H1 (cell line): ENCODE measurements at regions not wholly inside any gene's neighbourhood (a gene's known extent, or its start where the extent isn't known, plus 50 kb on each side); places are given as distances from the start of the nearest gene placed in this dataset.

ENCODE experiments used
- CTCF ChIA-PET: fragments of 300-600 bp; sonication (Branson Sonifier 250); formaldehyde crosslinking; loops from one replicate; lab custom pipeline; 2021; ENCODE audit not compliant: partially characterized antibody; lab: Charles Lee
- POLR2A ChIA-PET: fragments of 300-600 bp; sonication (Branson Sonifier 250); formaldehyde crosslinking; loops from one replicate; lab custom pipeline; 2021; ENCODE audit warnings: inconsistent platforms; ENCODE audit not compliant: partially characterized antibody; lab: Charles Lee
- DNase-seq, 2 experiments: peaks; one replicate each; pipeline versions ENCODE4 v3.0.0 to v3.0.0-alpha.2; 2010 to 2022; ENCODE audit warnings: low spot score in 2 of 2, low read depth in 1 of 2, mixed read lengths in 1 of 2
- FAIRE-seq: peaks from 2 replicates; lab custom pipeline; 2011; peaks lifted over from hg19 to GRCh38; lab: Jason Lieb, UNC
- H2AFZ ChIP-seq: 2 replicates; pipeline ENCODE4 v1.8.1; 2012; ENCODE audit warnings: low read length, inconsistent platforms
- H2AK5ac ChIP-seq: 2 replicates; pipeline ENCODE4 v1.6.1; 2013; ENCODE audit warnings: low read depth, low read length
- H2BK120ac ChIP-seq: replicated peaks from 2 replicates; pipeline ENCODE3; 2013; ENCODE audit warnings: low read depth, low read length, inconsistent platforms
- H2BK12ac ChIP-seq: 2 replicates; pipeline ENCODE4 v1.6.1; 2013; ENCODE audit warnings: low read depth, low read length
- H2BK15ac ChIP-seq: 2 replicates; pipeline ENCODE4 v1.6.1; 2013; ENCODE audit warnings: low read length
- H2BK20ac ChIP-seq: 2 replicates; pipeline ENCODE4 v1.6.1; 2013; ENCODE audit warnings: low read length
- H2BK5ac ChIP-seq: 2 replicates; pipeline ENCODE4 v1.6.1; 2013; ENCODE audit warnings: low read depth, low read length
- H3K14ac ChIP-seq: 2 replicates; pipeline ENCODE4 v1.6.1; 2013; ENCODE audit warnings: inconsistent platforms; ENCODE audit not compliant: insufficient read length
- H3K18ac ChIP-seq: 2 replicates; pipeline ENCODE4 v1.6.1; 2013; ENCODE audit warnings: low read length; ENCODE audit errors: extremely low read depth
- H3K23ac ChIP-seq: 2 replicates; pipeline ENCODE4 v1.6.1; 2013; ENCODE audit warnings: inconsistent platforms; ENCODE audit not compliant: insufficient read length
- H3K23me2 ChIP-seq: 2 replicates; pipeline ENCODE4 v1.6.1; 2013; ENCODE audit warnings: low read depth, low read length
- H3K27ac ChIP-seq: 2 replicates; pipeline ENCODE4 v1.6.1; 2011; ENCODE audit warnings: low read depth, low read length, inconsistent platforms
- H3K27me3 ChIP-seq, 4 experiments: replicated peaks in 1 of 4; 1 replicate in 1 of 4; 2 replicates in 3 of 4; pipeline versions ENCODE4 v1.6.1 to v1.8.1; 2011 to 2013; ENCODE audit warnings: low read length in 3 of 4, mild to moderate bottlenecking in 3 of 4, inconsistent platforms in 2 of 4, mixed read lengths in 2 of 4, moderate library complexity in 1 of 4; ENCODE audit not compliant: control insufficient read depth in 3 of 4, insufficient read depth in 3 of 4; ENCODE audit errors: extremely low read depth in 1 of 4
- H3K36me3 ChIP-seq, 4 experiments: 2 replicates each; pipeline versions ENCODE4 v1.6.1 to v1.8.1; 2011 to 2013; ENCODE audit warnings: mild to moderate bottlenecking in 4 of 4, low read length in 3 of 4, moderate library complexity in 2 of 4, control low read depth in 1 of 4, inconsistent platforms in 1 of 4; ENCODE audit not compliant: insufficient read depth in 4 of 4, control insufficient read depth in 2 of 4
- H3K4ac ChIP-seq: replicated peaks from 2 replicates; pipeline ENCODE3; 2013; ENCODE audit warnings: low read length, low read depth, mixed read lengths, inconsistent platforms; ENCODE audit not compliant: insufficient read length
- H3K4me1 ChIP-seq, 4 experiments: replicated peaks in 1 of 4; 1 replicate in 1 of 4; 2 replicates in 3 of 4; pipeline versions ENCODE4 v1.6.1 to v1.8.1; 2011 to 2013; ENCODE audit warnings: low read length in 3 of 4, inconsistent platforms in 2 of 4, mixed read lengths in 1 of 4; ENCODE audit not compliant: insufficient read depth in 4 of 4, control insufficient read depth in 3 of 4
- H3K4me2 ChIP-seq, 2 experiments: 2 replicates each; pipeline versions ENCODE4 v1.6.1 to v1.8.1; 2011 to 2013; ENCODE audit warnings: low read depth in 2 of 2, low read length in 2 of 2, control low read depth in 1 of 2, inconsistent platforms in 1 of 2, mild to moderate bottlenecking in 1 of 2; ENCODE audit not compliant: insufficient read depth in 1 of 2
- H3K4me3 ChIP-seq, 4 experiments: fragments of 200-600, 300-600 bp in 1 of 4; sonication (generic), shearing (Covaris generic), sonication (Bioruptor Twin) in 1 of 4; 2 replicates each; pipeline versions ENCODE4 v1.5.1 to v1.8.1; 2011 to 2016; ENCODE audit warnings: low read length in 4 of 4, low read depth in 3 of 4, control low read depth in 2 of 4, inconsistent platforms in 2 of 4, mild to moderate bottlenecking in 2 of 4, mixed read lengths in 1 of 4, moderate library complexity in 1 of 4; ENCODE audit not compliant: insufficient read depth in 2 of 4; ENCODE audit errors: extremely low read depth in 1 of 4
- H3K56ac ChIP-seq: replicated peaks from 2 replicates; pipeline ENCODE3; 2013; ENCODE audit warnings: low read depth, mild to moderate bottlenecking, mixed read lengths, low read length, inconsistent platforms; ENCODE audit not compliant: insufficient read length
- H3K79me1 ChIP-seq: 2 replicates; pipeline ENCODE4 v1.6.1; 2013; ENCODE audit warnings: low read depth, low read length, control low read depth
- H3K79me2 ChIP-seq, 2 experiments: 2 replicates each; pipeline versions ENCODE4 v1.6.1 to v1.8.1; 2012 to 2013; ENCODE audit warnings: low read length in 2 of 2, mild to moderate bottlenecking in 2 of 2, inconsistent platforms in 1 of 2; ENCODE audit not compliant: insufficient read depth in 2 of 2, control insufficient read depth in 1 of 2
- H3K9ac ChIP-seq, 4 experiments: replicated peaks in 1 of 4; 1 replicate in 1 of 4; 2 replicates in 3 of 4; pipeline versions ENCODE4 v1.6.1 to v1.8.1; 2011 to 2013; ENCODE audit warnings: low read depth in 3 of 4, low read length in 3 of 4, control low read depth in 2 of 4, mild to moderate bottlenecking in 2 of 4, moderate library complexity in 2 of 4, inconsistent platforms in 1 of 4; ENCODE audit errors: extremely low read depth in 1 of 4
- H3K9me3 ChIP-seq, 2 experiments: 2 replicates each; pipeline versions ENCODE4 v1.6.1 to v1.8.1; 2012 to 2013; ENCODE audit warnings: mild to moderate bottlenecking in 2 of 2, moderate library complexity in 2 of 2, control low read depth in 1 of 2, inconsistent platforms in 1 of 2, low read depth in 1 of 2, low read length in 1 of 2, mixed read lengths in 1 of 2; ENCODE audit not compliant: insufficient read depth in 2 of 2
- H4K20me1 ChIP-seq, 2 experiments: replicated peaks in 1 of 2; 2 replicates each; pipeline versions ENCODE3 to v1.8.1; 2011 to 2013; ENCODE audit warnings: inconsistent platforms in 2 of 2, low read length in 2 of 2, mild to moderate bottlenecking in 1 of 2; ENCODE audit not compliant: insufficient read depth in 2 of 2, control insufficient read depth in 1 of 2
- H4K5ac ChIP-seq: 2 replicates; pipeline ENCODE4 v1.6.1; 2013; ENCODE audit warnings: low read length, low read depth, mixed read lengths, inconsistent platforms; ENCODE audit not compliant: insufficient read length
- H4K8ac ChIP-seq: 2 replicates; pipeline ENCODE4 v1.8.0; 2013; ENCODE audit warnings: mild to moderate bottlenecking, moderate library complexity, low read length, inconsistent platforms; ENCODE audit not compliant: insufficient read depth; ENCODE audit errors: extremely low read depth
- H4K91ac ChIP-seq: replicated peaks from 2 replicates; pipeline ENCODE3; 2013; ENCODE audit warnings: low read length, mixed read lengths, inconsistent platforms; ENCODE audit not compliant: insufficient read length
- CBX8 ChIP-seq: fragments of 300-800, 300-1000 bp; sonication (generic); IDR thresholded peaks from 2 replicates; pipeline ENCODE4 v1.7.1; 2016; ENCODE audit warnings: low read depth, low read length, borderline replicate concordance
- CHD2 ChIP-seq: IDR thresholded peaks from 2 replicates; pipeline ENCODE4 v1.6.1; 2012; ENCODE audit warnings: low read length, improper control_type of control experiment
- GTF2F1 ChIP-seq: IDR thresholded peaks from 2 replicates; pipeline ENCODE4 v1.6.1; 2012; ENCODE audit warnings: low read depth, low read length, improper control_type of control experiment, borderline replicate concordance
- HDAC2 ChIP-seq, 2 experiments: fragments of 300-600 bp in 1 of 2; sonication (generic) in 1 of 2; IDR thresholded peaks; 2 replicates each; pipeline ENCODE4 v1.6.1; 2011 to 2012; ENCODE audit warnings: low read depth in 2 of 2, low read length in 2 of 2, mild to moderate bottlenecking in 2 of 2, moderate library complexity in 2 of 2, borderline replicate concordance in 1 of 2, inconsistent platforms in 1 of 2
- KDM4A ChIP-seq: IDR thresholded peaks from one replicate; pipeline ENCODE4 v1.7.1; 2012; ENCODE audit warnings: low read depth, mild to moderate bottlenecking, moderate library complexity, low read length, inconsistent platforms; ENCODE audit not compliant: severe bottlenecking
- KDM5A ChIP-seq: fragments of 200-600 bp; IDR thresholded peaks from 2 replicates; pipeline ENCODE4 v1.7.1; 2012; ENCODE audit warnings: mild to moderate bottlenecking, low read length, inconsistent platforms, mixed read lengths
- MAFK ChIP-seq: IDR thresholded peaks from 2 replicates; pipeline ENCODE4 v1.6.1; 2012; ENCODE audit warnings: low read depth, mild to moderate bottlenecking, improper control_type of control experiment, low read length
- SP1 ChIP-seq: IDR thresholded peaks from 2 replicates; pipeline ENCODE4 v1.6.1; 2011; ENCODE audit warnings: low read depth, low read length
- SP4 ChIP-seq: IDR thresholded peaks from 2 replicates; pipeline ENCODE4 v1.6.1; 2012; ENCODE audit warnings: low read length, inconsistent platforms
- TCF12 ChIP-seq: IDR thresholded peaks from 2 replicates; pipeline ENCODE4 v1.6.1; 2011; ENCODE audit warnings: low read depth, mild to moderate bottlenecking, low read length
- YY1 ChIP-seq: IDR thresholded peaks from 2 replicates; pipeline ENCODE4 v1.6.1; 2011; ENCODE audit warnings: low read depth, mild to moderate bottlenecking, low read length
- WGBS, 2 experiments: shearing (Covaris generic) in 1 of 2; methylation state at CpG; one replicate each; pipeline versions ENCODE4 v1.1.6 to v1.1.7; 2013 to 2015; ENCODE audit warnings: low lambda C conversion rate in 2 of 2, mixed read lengths in 2 of 2, inconsistent platforms in 1 of 2, low coverage in 1 of 2, missing lambda C conversion rate in 1 of 2; ENCODE audit not compliant: insufficient replicate concordance in 2 of 2, insufficient coverage in 1 of 2, insufficient read length in 1 of 2; ENCODE audit errors: extremely low coverage in 1 of 2, missing lambda C conversion rate in 1 of 2; 5-methylcytosine and 5-hydroxymethylcytosine counted together

GRCh38 chr10:4522296-4523000, 303.6 kb upstream of the AKR1E2 start:
- H2AFZ ChIP-seq = no peak overlapping the region
- no peaks in the 10 kb centered on the region for H3K9me3 ChIP-seq
- H2BK20ac ChIP-seq = no peak overlapping the region
- no peak overlapping the region for H3K9ac ChIP-seq
- no peak overlapping the region for H3K14ac ChIP-seq
- TF ChIP-seq SP4 = no peak
- TF ChIP-seq CBX8 = no peak
- no peak for TF ChIP-seq KDM4A
- no peak for TF ChIP-seq MAFK
- no peak for TF ChIP-seq GTF2F1
- no peak for TF ChIP-seq SP1
- TF ChIP-seq KDM5A = no peak
- no peak for TF ChIP-seq HDAC2 (IDR thresholded peaks at IDR 0.05; ENCODE audit: borderline replicate concordance in 1 of 2, low read depth in 2 of 2, low read length in 2 of 2)
- no peak for TF ChIP-seq TCF12
- no peak for TF ChIP-seq YY1
- no peak for TF ChIP-seq CHD2
- H3K27me3 ChIP-seq = no peaks in the 10 kb centered on the region; a peak in 1 of 7 replicates
- H3K4ac ChIP-seq = no peak overlapping the region
- no peak for FAIRE-seq
- H2BK5ac ChIP-seq = no peak overlapping the region
- no peak overlapping the region for H3K56ac ChIP-seq
- H2AK5ac ChIP-seq = no peak overlapping the region
- no peaks in the 10 kb centered on the region for H3K4me1 ChIP-seq
- H4K91ac ChIP-seq = no peak overlapping the region
- no peaks in the 10 kb centered on the region for H3K23me2 ChIP-seq
- ChIA-PET CTCF (no interaction called here), POLR2A (no interaction called here)
- no peaks in the 10 kb centered on the region for H3K36me3 ChIP-seq
- H2BK15ac ChIP-seq = no peak overlapping the region
- H3K18ac ChIP-seq = no peak overlapping the region
- no peaks in the 10 kb centered on the region for H3K79me1 ChIP-seq
- H4K20me1 ChIP-seq = no peaks in the 10 kb centered on the region
- no peak overlapping the region for H2BK120ac ChIP-seq
- H3K23ac ChIP-seq = no peak overlapping the region
- H3K27ac ChIP-seq = no peak overlapping the region
- no peaks in the 10 kb centered on the region for H3K79me2 ChIP-seq
- H4K8ac ChIP-seq = no peak overlapping the region
- WGBS, 2 experiments = 91% methylated on average over 8 of the region's 8 CpGs; no CpG with 5 or more reads in 1 of the 2 experiments
- H4K5ac ChIP-seq = no peak overlapping the region
- no peak overlapping the region for H3K4me3 ChIP-seq
- no peak overlapping the region for H3K4me2 ChIP-seq
- H2BK12ac ChIP-seq = no peak overlapping the region
- no peak for DNase-seq
